ENCODE measurements at regions not wholly inside any gene's neighbourhood (a gene's known extent, or its start where the extent isn't known, plus 50 kb on each side); places are given as distances from the start of the nearest gene placed in this dataset.

- TF ChIP-seq ZNF512B (CRISPR knock-in tag; IDR thresholded peaks at IDR 0.05; ENCODE audit: borderline replicate concordance) (no peak), SMARCC2 (IDR thresholded peaks at IDR 0.05) (no peak), ZSCAN22 (CRISPR knock-in tag; IDR thresholded peaks at IDR 0.05) (no peak), SP140L (CRISPR knock-in tag; IDR thresholded peaks at IDR 0.05; ENCODE audit: borderline replicate concordance) (no peak), ZSCAN30 (CRISPR knock-in tag; IDR thresholded peaks at IDR 0.05) (no peak), ETS1 (CRISPR knock-in tag; IDR thresholded peaks at IDR 0.05) (no peak), ZFP91 (CRISPR knock-in tag; IDR thresholded peaks at IDR 0.05; ENCODE audit: borderline replicate concordance) (no peak), ZC3H13 (CRISPR knock-in tag; IDR thresholded peaks at IDR 0.05) (no peak), ZNF333 (CRISPR knock-in tag; IDR thresholded peaks at IDR 0.05; ENCODE audit: borderline replicate concordance) (no peak), MAZ (IDR thresholded peaks at IDR 0.05; ENCODE audit: borderline replicate concordance, low read depth, low read length) (no peak), MAZ (CRISPR knock-in tag; IDR thresholded peaks at IDR 0.05; ENCODE audit: low read depth) (no peak), ZNF562 (CRISPR knock-in tag; IDR thresholded peaks at IDR 0.05; ENCODE audit: borderline replicate concordance) (no peak), ONECUT2 (CRISPR knock-in tag; IDR thresholded peaks at IDR 0.05) (no peak), TBX3 (IDR thresholded peaks at IDR 0.05; ENCODE audit: borderline replicate concordance) (no peak)
These were observed 1395.0 kb upstream of the ADGRL3 start (continued) for GRCh38 chr4:59805176-59805575.
